IPS DF 4.7 (cell line): ENCODE measurements at regions not wholly inside any gene's neighbourhood (a gene's known extent, or its start where the extent isn't known, plus 50 kb on each side); places are given as distances from the start of the nearest gene placed in this dataset.

Experiments used
- DNase-seq: peaks from one replicate; pipeline ENCODE4 v3.0.0-alpha.2; 2013; ENCODE audit warnings: low spot score; ENCODE audit errors: extremely low read depth

GRCh38 chr1:234707641-234708040 lies 97.7 kb upstream of the IRF2BP2 start:
- no peak for DNase-seq

DNA sequence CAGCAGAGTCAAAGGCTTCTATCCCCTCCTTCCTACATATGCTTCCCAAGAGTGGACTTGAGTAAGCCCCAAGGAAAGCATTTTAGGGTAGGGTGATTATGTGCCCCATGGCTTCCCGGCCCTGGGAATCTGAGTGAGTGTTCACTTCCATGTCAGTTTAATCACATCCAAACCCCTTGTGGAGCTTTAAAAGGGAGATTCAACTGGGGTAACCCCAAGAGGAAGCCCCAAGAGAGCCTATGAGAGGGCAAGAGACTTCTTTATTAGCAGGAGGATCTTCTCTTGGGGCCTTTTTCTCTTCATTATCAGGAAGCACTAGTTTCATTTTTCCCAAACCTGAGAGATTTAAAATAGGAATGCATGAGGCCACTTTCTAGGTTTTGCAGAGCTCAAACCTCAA lies 97.0 kb upstream of the IRF2BP2 start:
- DNase-seq, result no peak

- DNase-seq, result no peak
Observed at GRCh38 chr1:234706199-234706598, 96.2 kb upstream of the IRF2BP2 start.

GRCh38 chr1:234705615-234706014 lies 95.6 kb upstream of the IRF2BP2 start:
- no peak for DNase-seq

GRCh38 chr1:234704106-234704887 lies 94.3 kb upstream of the IRF2BP2 start:
- DNase-seq, result no peak

- DNase-seq, result no peak
Observed at GRCh38 chr1:234702342-234703000, 92.5 kb upstream of the IRF2BP2 start.

GRCh38 chr1:234701737-234702341 lies 91.9 kb upstream of the IRF2BP2 start:
- no peak for DNase-seq

- no peak for DNase-seq
Observed at GRCh38 chr1:234699795-234700665, 90.1 kb upstream of the IRF2BP2 start.

DNA sequence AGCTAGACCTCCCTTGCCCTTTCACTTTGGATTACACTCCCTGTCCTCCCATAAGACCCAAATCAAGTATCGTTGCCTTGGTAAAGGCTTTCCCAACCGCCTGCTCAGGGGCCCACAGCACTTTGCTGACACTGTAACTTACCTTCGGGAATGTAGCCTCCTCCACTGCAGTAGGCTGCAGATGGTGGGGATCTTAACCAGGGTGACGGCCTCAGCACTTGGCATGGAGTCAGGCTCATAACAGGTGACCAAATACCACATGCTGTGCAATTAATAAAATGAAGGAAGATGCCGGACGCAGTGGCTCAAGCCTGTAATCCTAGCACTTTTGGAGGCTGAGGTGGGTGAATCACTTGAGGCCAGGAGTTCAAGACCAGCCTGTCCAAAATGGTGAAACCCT lies 88.7 kb upstream of the IRF2BP2 start:
- no peak for DNase-seq

- DNase-seq, result no peak
Observed at GRCh38 chr1:234697741-234698140, 87.8 kb upstream of the IRF2BP2 start.

DNA sequence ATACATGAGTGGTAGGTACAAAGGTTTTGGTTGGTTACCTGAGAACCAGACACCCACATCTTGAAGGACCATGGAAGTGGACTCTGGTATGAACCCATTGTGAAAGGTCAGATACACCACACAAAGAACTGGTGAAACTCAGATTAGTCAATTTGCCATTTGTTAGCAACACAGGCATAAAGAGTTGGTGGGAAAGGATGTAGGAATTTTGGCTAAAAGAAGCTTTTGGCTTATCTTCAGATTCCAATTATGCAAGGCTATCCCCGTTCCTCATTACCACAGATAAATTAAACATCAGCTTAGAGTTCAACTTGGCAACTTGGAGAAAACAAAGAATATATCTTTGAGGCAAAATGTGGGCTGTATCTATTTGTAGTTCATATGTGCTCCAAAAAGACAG lies 87.0 kb upstream of the IRF2BP2 start:
- DNase-seq, result no peak

DNA sequence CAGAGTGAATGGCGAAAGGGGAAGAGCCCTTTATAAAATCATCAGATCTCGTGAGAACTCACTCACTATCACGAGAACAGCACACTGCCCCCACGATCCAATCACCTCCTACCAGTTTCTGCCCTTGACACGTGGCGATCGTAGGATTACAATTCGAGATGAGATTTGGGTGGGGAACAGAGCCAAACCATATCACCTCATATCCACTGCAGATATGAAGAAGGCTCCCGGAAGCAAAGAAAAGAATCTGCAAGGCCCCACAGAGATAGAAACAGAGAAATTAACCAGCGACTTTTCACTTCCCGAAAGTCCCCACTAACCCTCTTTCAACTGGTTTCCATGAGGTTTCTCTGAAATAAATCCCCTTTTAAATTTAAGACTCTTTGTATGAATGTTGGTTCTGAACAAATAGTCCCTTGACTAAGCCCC lies 86.2 kb upstream of the IRF2BP2 start:
- DNase-seq, result no peak

- DNase-seq, result no peak
Observed at GRCh38 chr1:234694661-234695060, 84.7 kb upstream of the IRF2BP2 start.

DNA sequence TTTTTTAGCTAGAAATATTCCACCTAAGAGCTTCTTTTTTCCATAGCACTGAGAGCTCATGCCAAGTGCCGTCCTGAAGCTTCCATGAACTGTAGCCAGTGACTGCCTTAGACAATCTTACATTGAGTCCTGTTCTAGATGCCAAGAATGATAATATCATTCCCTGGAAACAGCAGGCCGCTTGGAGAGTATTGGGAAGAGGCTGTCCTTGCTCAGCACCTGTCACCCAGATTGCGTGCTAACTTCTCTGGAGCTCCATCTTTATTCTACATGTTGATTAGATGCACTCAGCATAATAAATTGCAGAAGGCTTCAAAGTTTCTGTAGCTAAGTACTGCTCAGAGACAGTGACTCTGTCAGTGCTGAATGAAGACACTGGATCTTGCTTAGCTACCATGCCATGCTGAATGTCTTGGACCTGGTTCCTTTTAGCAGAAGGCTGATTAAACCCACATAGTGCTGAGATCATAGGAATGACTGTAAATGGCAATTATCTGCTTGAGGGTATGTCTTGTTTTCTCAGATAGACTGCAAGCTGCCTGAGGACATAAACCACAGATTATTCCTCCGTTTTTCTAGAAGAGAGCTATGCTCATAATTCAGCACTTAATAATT lies 83.1 kb upstream of the IRF2BP2 start:
- no peak for DNase-seq

DNA sequence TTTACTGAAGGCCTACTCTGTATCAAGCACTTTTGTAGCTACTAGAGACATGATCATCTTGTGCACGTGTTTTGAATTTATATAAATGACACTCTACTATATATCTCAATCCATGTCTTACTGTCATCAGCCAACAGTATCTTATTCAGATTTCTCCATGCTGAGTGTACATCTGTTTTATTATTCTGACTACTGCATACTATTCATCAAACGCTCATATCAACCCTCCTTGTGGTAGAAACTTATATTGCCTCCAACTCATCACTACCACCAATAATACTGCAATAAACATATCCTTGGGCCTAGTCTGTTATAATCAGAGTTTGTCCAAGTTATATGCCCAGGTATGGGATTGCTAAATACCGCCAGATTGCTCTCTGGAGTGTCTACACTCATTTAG lies 81.6 kb upstream of the IRF2BP2 start:
- no peak for DNase-seq

DNA sequence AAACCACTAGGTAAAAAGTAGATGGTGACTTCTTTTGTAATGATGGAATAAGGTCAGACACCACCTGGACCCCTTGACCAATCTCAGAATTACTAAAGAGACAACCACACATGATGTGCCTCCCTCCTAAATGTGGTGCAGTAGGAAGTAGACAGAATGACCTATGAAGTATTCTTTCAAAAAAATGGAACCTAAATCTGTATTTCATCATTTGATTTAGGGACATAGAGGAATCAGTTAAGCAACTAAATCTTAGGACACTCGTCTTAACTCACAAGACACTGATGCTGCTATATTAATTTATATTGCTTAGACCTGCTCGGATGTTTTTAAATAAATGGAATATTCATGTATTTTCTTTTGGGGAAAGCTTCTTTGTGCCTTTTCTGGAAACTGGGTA lies 80.9 kb upstream of the IRF2BP2 start:
- DNase-seq, result no peak

DNA sequence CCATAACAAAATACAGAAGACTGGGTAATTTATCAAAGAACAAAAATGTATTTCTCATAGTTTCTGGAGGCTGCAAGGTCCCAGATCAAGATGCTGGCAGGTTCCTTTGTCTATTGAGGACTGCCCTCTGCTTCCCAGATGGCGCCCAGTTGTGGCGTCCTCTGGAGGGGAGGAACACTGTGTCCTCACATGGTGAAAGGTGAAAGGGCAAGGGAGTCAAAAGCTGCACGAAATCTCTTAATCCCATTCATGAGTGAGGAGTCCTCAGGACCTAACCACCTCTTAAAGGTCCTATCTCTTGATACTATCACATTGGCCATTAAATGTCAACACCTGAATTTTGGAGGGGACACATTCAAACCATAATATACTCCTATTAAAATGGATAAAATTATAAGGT lies 79.3 kb upstream of the IRF2BP2 start:
- no peak for DNase-seq

- DNase-seq, result no peak
Observed at GRCh38 chr1:234687011-234687410, 77.0 kb upstream of the IRF2BP2 start.

- DNase-seq, result no peak
Observed at GRCh38 chr1:234686035-234686434, 76.1 kb upstream of the IRF2BP2 start.

- DNase-seq, result no peak
Observed at GRCh38 chr1:234684856-234685255, 74.9 kb upstream of the IRF2BP2 start.
